ENCODE measurements at regions not wholly inside any gene's neighbourhood (a gene's known extent, or its start where the extent isn't known, plus 50 kb on each side); places are given as distances from the start of the nearest gene placed in this dataset.
A peak's percentile ranks its signal among the peaks of the same experiment; 100 is the strongest.

DNA sequence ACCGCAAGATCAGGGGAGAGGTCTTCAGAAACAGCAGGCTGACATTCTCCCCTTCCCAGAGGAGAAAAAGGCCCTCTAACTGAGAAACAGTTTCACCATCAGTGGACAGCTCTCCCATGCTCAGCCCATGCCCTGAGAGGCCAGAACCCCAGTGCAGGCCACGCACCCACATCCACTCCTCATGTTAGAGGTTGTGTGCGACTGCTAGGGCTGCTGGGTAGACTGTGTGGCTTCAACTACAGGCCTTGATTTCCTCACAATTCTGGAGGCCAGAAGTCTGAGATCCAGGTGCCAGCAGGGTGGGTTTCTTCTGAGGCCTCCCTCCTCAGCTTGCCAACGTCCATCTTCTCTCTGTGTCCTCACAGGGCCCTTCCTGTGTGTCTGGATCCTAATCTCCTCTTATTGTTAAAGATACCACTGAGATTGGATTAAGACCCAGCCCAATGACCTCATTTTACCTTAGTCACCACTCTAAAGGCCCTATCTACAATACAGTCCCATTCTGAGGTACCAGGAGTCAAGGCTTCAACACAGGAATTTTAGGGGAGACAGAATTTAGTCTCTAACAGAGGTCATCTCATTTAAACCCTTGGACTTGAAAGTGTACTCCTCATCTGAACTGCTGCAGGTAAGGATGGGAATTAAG, 67.7 kb upstream of the CD93 start:
- Histone ChIP-seq H3K4me2 (ENCODE audit: insufficient read depth, low read length) (no peak overlapping the region), H4K20me1 (replicated peaks; ENCODE audit: control insufficient read depth, extremely low read depth, insufficient read depth, low read length) (no peaks in the 10 kb centered on the region), H3K9me3 (replicated peaks; ENCODE audit: control insufficient read depth, insufficient read depth, low read length) (no peaks in the 10 kb centered on the region), H2AFZ (ENCODE audit: low read depth, low read length) (no peak overlapping the region), H3K79me2 (ENCODE audit: control insufficient read depth, insufficient read depth, low read length) (no peaks in the 10 kb centered on the region), H3K27me3 (ENCODE audit: control insufficient read depth in 2 of 2, insufficient read depth in 2 of 2, low read length in 2 of 2) (no peaks in the 10 kb centered on the region), H3K4me3 (replicated peaks in 1 of 3; ENCODE audit: insufficient read depth in 1 of 3, low read depth in 1 of 3, low read length in 3 of 3) (no peak overlapping the region), H3K36me3 (ENCODE audit: control insufficient read depth in 2 of 2, extremely low read depth in 1 of 2, insufficient read depth in 2 of 2, low read length in 2 of 2) (no peaks in the 10 kb centered on the region), H3K27ac (ENCODE audit: insufficient read depth, low read depth, low read length) (peak overlapping the region; percentile 54), H3K4me1 (ENCODE audit: control insufficient read depth, extremely low read depth, insufficient read depth, low read length) (peaks cover 47% of the 10 kb centered on the region), H3K9me1 (replicated peaks; ENCODE audit: control insufficient read depth, extremely low read depth, insufficient read depth, low read length) (no peaks in the 10 kb centered on the region), H3K9ac (replicated peaks; ENCODE audit: extremely low read depth, insufficient read depth, low read length) (no peak overlapping the region)
- intact Hi-C loops (cut with micrococcal nuclease): loop anchor here (5.0 kb wide), 1 partner anchor 78 kb away; no protein-coding TSS in a partner anchor
- BruUV-seq (replicated peaks): no TSS peak
- CTCF ChIA-PET: interaction anchor here (0.8 to 2.1 kb wide), 3 partner anchors 11 to 89 kb away, joined by 3 to 10 read pairs (median 4); no protein-coding TSS in a partner anchor
- POLR2A ChIA-PET: no interaction called here
- dilution Hi-C loops (cut with MboI; ENCODE audit: extremely low pct_ligation_motif_present, low sequenced_read_pairs): no loop called here
- TF ChIP-seq JUN (IDR thresholded peaks at IDR 0.05; ENCODE audit: borderline replicate concordance, insufficient read depth, insufficient read length, low read depth) (no peak), POLR2A (IDR thresholded peaks at IDR 0.05; ENCODE audit: low read depth, low read length) (no peak), MYC (IDR thresholded peaks at IDR 0.05; ENCODE audit: low read depth, low read length) (no peak), EZH2 (IDR thresholded peaks at IDR 0.05; ENCODE audit: borderline replicate concordance, low read depth, low read length, severe bottlenecking) (no peak), FOS (IDR thresholded peaks at IDR 0.05; ENCODE audit: borderline replicate concordance, insufficient read depth, low read length) (no peak), CTCF (IDR thresholded peaks at IDR 0.05; ENCODE audit: extremely low read depth in 1 of 2, insufficient read depth in 1 of 2, low read depth in 1 of 2, low read length in 2 of 2) (no peak)
- DNase-seq (ENCODE audit: low read depth, low spot score): no peak
- FAIRE-seq: peak; percentile 70

Data from endothelial cell of umbilical vein (primary cell).